Left hindlimb (tissue), 1 donor: ENCODE measurements at regions not wholly inside any gene's neighbourhood (a gene's known extent, or its start where the extent isn't known, plus 50 kb on each side); places are given as distances from the start of the nearest gene placed in this dataset.
"Not testable (repeated sequence)": the region's sequence is repeated elsewhere in the genome, so short reads cannot be mapped to it uniquely, and the experiment has no call there.

ENCODE experiments used
- DNase-seq: peaks from one replicate; pipeline ENCODE4 v3.0.0-alpha.2; 2018

DNA sequence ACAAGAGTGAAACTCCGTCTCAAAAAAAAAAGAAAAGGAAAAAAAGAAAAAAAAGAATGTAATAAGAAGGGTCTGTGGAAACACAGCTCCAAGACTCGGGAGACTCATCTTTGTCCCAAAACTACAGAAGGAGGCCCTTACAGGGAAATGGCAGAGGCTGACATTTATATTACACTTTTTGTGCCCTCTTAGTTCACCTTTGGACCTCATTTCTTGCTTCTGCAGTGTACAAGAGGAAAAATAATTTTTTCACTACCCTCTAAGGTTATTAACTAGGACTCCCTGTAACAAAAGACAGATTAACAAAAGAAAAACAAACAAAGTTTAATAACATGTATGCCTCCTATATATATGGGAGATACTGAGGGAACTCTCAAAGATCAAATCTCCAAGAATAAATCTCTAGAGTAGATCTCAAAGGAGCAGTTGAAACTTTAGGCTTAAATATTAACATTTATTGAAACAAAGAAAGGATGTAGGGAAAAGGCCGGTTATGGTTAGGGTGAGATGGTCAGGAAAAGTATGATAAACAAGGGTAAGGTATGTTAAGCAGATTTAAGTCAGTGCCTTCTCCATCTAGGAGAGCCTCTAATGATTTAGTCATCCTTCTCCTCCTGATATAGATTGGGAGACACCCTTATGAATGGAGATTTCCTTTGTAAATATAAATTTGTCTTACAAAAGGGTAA lies 121.3 kb upstream of the JADE1 start:
- no peak for DNase-seq

DNA sequence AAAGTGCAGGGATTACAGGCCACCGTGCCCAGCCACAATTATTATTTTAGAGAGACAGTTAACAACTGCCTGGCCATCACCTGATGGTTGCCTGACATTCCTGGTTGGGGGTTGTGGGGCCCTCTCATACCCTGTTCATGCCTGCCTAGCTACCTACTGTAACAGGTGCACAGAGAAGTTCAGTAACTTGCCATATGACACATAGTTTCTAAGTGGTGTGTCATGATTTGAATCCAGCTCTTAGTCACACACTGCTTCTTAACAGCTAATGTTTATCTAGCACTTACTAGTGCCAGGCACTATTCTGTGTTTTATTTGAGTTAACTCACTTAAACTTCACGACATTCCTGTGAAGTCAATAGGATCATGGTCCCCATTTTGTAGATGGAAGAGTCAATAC lies 122.7 kb upstream of the JADE1 start:
- no peak for DNase-seq

DNA sequence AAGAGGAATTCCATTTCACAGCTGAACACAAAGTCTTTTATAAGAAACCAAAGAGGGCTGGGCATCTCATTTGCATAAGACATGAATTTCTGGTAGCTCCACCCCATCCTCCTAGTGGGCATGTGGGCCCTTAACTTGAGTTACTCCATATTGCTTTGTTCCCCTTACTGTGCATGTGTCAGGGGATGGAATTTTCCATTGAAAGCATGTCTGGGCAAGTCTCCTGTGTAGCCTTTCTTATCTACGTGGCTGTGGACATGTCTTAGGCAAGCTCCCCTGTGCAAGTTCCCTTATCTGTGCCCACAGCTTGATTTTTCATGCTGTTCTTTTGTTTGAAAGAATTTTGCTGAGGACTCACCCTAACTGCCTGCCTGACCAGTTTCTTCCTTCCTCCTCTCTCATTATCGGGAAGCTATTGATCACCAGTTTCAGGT lies 123.5 kb upstream of the JADE1 start:
- DNase-seq: no peak

DNA sequence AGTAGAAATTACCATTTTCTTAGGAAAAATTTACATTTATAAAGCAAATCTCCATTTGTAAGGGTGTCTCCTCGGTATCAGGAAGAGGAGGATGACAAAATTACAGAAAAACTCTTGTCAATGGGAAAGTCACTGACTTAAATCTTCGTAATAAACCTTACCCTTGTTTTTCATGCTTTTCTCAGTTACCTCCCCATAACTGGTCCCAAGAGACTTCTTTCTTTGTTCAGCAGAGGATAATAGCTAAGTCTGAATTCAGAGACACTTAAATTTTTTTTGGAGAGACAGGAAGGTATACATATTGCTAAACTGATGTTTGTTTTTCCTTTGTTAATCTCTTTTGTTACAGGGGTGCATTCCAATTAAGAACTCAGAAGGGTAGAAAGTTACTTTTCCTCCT lies 125.5 kb upstream of the JADE1 start:
- DNase-seq: no peak

DNA sequence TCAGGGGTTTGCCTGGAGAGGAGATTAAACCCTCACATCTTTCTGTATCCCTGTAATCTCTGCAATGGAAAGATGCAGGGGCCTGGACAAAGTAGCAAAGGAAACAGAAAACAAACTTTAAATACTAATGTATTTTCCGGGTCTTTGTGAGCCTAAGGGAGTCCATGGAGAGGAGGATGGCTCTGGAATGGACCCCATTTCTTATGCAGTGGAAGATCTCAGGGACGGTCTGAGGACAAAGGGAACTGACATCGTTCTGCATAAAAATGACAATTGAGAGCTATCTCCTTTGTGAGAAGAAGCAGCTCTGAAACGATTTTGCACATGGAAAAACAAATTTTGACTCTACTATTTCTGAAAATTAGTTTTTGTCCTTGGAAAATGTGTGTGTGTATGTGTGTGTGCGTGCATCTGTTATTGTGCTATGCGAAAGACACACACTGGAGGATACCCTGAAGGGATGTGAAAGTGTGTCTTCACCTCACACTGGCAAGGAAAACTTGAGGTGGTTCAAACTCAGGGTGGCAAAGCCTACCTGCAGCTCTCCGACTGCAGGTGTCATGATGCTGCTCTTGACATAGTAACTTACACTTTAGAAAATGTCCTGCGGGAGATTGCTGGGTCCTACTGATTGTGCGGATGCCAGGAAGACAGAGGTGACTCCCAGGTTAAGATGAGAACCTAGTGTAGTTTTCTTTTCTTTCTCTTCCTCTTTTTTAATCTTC lies 126.4 kb upstream of the JADE1 start:
- no peak for DNase-seq

DNA sequence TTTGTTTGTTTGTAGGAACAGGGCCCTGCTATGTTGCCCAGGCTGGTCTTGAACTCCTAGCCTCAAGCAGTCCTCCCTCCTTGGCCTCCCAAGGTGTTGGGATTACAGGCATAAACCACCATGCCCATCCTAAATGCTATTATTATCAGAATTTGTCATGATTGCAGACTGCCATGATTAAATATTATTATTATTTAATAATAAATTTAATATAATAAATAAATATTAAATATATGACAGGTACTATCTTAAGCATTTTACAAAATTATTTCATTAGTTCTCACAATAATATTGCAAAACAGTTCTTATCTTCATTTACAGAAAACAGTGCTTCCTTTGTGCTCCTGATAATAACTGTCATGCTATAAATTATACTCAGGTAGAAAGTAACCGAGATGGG lies 133.4 kb upstream of the JADE1 start:
- no peak for DNase-seq

DNA sequence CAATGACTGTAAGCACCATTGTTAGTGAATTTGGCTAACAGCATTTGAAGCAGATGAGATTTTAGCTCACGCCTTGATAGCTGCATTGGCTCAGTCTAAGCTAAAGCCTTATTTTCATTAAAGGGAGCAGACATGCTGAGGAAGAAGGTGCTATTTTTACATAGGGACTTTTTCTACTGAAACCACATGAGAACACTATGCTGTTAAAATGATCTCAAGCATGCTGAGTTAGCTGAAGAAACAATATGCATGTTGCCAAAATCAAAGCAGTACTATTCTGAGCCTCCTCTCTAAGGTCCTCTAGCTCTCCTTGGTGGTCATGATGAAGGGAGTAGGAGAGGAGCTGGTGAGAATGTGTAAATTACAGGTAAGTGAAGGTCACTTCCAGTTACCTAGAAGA lies 134.4 kb upstream of the JADE1 start:
- no peak for DNase-seq

DNA sequence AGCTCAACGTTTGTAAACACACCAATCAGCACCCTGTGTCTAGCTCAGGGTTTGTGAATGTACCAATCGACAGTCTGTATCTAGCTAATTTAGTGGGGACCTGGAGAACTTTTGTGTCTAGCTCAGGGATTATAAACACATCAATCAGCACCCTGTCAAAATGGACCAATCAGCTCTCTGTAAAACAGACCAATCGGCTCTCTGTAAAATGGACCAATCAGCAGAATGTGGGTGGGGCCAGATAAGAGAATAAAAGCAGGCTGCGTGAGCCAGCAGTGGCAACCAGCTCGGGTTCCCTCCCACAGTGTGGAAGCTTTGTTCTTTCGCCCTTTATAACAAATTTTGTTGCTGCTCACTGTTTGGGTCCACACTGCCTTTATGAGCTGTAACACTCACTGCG lies 136.3 kb upstream of the JADE1 start:
- not testable (repeated sequence) for DNase-seq

DNA sequence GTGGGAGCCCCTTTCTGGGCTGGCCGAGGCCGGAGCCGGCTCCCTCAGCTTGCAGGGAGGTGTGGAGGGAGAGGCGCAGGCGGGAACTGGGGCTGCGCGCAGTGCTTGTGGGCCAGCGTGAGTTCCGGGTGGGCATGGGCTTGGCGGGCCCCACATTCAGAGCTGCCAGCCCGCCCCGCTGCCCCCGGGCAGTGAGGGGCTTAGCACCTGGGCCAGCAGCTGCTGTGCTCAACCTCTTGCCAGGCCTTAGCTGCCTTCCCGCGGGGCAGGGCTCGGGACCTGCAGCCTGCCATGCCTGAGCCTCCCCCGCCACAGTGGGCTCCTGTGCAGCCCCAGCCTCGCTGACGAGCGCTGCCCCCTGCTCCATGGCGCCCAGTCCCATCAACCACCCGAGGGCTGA lies 136.9 kb upstream of the JADE1 start:
- not testable (repeated sequence) for DNase-seq

DNA sequence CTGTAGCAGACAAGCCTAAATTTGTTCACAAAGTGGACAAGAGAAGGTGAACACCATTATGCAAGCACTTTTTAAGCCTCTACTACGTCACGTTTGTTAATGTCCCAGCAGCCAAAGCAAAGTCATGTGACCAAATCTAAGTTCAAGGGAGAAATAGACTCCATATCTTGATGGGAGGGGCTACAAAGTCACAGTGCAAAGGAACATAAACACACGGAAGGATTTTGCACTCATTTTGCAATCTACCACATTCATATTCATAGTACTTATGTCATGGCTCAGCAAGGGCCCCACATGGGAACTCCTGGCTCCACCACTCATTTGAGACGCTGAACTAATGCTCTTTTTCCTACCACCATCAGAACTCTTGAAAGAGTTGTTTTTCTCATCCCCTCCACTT lies 139.0 kb upstream of the JADE1 start:
- DNase-seq: no peak

DNA sequence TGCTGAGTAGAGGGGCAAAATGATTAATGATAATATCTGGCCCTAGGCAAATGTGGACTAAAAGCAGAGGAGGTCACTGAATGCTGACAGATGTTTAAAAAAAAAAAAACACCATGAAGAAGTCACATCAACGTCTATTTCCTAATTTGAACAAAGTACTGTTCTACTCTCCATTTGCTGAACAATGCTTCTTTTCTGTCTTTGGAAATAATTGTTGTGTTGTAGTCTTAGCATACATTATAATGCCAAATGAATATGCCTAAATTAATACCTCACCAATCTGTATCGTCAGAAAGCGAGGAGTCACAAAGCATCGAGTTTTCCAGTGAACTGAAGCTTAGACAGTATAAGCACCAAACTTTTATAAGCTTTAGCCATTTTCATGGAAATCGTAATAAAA lies 140.9 kb upstream of the JADE1 start:
- no peak for DNase-seq

DNA sequence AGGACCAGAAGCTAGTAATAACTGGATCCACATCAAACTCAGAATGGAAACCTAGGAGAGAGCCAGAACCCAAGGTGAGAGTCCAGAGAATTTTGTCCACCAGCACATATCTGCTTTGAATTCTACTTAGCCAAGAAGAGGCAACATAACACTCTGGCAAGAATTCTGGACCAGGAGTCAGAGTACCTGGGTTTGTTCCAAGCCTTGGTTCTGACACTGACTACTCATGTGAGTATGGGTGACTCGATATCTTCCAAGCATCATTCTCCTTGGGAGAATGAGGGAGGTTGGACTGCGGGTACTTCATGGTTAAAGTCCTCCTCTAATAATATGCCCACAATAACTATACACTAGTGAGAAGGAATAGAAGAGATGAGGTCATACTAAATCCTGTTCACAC lies 144.0 kb upstream of the JADE1 start:
- DNase-seq: no peak

DNA sequence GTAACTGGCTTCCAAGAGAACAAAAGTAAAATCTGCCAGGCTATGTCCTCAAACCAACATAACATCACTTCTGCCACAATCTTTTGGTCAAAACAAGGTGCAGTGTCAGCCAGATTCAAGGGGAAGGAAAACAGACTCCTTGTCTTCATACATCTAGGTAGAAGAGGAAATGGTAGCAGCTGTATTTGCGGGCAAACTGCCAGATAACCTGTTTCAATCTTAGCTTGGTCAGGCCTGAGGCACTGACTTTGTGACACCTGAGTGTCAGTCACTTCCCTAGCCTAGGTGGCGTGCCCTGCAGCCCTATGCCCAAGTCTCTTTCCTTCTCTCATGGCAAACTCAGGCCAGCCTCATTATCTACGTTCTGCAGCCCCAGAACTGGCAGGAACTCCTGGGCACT lies 146.2 kb upstream of the JADE1 start:
- DNase-seq: no peak

DNA sequence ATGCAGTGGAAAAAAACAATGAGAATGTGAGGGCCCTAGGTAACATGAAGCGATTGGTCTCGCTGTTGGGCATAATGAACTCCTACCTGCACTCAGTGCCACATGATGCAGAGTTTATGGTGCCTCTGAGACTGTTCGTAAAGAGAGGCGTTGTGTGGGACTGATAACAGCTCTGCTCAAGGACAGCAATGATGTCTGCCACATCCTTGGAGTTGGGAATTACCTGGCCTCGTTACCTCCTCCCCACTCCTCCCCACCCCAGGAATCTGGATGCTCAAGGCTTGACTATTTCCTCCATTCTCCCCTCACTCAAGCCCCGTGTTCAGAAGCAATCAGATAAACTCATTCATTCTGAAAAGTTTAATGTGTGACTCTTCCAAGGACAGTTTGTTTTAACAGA lies 148.0 kb upstream of the JADE1 start:
- DNase-seq: no peak

DNA sequence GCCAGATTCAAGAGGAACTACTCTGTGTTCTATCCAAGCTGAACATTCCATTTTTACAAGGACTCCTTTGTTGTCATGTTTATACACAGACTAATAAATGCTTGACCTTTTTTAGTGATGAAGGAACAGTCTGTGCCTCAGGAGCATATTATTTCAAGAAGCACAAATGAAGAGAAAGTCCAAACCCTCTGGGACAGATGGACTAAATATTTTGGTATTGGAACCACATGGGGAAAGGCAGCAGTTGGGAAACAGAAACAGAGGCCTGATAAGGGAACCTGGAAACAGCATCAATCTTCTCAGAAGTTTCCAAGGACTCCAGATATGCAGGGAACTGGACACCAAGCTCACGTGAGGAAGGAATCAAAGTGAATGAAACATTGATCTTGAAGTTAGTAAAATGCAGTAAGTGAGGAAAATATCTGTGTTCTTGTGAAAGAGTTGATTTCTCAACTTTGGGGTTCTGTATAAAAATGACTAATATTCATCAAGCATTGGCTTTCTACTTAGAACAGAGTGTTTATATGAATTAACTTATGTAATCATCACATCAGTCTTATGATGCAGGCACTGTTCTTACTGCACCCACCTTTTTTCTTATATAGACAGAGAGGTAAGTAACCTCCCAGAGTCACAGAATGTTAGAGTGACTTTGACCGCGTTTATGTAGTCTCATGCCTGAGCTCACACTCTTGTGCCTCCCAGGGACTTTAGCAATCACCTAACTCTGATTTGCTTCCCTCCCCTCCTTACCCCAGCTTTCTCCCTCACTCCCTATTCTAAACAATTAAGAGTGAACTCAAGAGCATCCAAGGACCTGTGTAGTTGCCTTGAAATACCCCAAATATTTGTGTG lies 148.9 kb upstream of the JADE1 start:
- DNase-seq: no peak

DNA sequence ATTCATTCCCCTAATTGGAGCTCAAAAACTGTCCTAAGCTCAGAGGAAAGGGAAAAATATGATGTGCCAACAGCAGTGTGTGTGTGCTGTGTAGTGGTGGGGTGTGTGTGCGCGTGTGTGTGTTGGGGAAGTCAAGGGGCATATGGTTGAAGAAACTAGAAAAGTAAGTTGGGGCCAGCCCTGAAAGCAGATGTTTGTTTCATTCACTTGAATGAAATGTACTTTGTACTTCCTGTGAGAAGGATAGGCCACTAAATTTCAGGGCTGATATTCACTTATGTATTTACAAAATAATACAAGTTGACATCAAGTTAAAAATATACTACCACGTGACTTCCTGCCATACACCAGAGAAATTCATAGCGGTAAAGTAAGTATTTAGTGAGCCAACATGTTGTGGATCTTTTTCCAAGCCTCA lies 151.3 kb upstream of the JADE1 start:
- DNase-seq: no peak

DNA sequence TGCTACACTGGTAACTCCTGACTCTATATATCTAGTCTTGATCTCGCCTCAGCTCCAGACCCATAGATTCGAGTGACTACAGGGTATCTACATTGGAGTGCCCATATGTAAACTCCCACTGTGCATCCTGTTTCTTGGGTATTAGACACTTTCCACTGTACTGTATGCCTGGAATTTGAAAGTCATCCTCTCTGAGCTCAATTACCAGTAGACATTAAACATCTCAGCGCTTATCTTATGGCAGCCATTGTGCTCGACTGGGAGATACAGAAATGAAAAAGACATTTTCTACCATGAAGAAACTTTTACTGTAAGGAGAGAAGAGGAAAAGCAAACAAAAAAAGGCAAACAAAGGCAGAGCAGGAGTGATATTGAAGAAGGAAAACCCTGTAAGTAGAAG lies 151.9 kb upstream of the JADE1 start:
- no peak for DNase-seq

DNA sequence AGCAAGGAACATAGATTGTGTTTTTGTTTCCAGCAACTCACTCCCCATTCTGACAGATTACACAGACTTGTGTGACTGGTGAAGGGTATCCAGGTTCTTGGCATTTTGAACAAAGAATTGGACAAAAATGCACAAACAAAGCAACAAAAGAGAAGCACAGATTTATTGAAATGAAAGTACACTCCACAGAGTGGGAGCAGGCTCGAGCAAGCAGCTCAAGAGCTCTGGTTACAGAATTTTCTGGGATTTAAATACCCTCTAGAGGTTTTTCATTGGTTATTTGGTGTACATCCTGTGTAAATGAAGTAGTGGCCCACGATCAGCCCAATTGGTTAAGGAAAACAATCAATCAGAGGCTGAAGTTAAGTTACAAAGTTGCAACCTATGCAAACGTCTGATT lies 155.0 kb upstream of the JADE1 start:
- DNase-seq: no peak

DNA sequence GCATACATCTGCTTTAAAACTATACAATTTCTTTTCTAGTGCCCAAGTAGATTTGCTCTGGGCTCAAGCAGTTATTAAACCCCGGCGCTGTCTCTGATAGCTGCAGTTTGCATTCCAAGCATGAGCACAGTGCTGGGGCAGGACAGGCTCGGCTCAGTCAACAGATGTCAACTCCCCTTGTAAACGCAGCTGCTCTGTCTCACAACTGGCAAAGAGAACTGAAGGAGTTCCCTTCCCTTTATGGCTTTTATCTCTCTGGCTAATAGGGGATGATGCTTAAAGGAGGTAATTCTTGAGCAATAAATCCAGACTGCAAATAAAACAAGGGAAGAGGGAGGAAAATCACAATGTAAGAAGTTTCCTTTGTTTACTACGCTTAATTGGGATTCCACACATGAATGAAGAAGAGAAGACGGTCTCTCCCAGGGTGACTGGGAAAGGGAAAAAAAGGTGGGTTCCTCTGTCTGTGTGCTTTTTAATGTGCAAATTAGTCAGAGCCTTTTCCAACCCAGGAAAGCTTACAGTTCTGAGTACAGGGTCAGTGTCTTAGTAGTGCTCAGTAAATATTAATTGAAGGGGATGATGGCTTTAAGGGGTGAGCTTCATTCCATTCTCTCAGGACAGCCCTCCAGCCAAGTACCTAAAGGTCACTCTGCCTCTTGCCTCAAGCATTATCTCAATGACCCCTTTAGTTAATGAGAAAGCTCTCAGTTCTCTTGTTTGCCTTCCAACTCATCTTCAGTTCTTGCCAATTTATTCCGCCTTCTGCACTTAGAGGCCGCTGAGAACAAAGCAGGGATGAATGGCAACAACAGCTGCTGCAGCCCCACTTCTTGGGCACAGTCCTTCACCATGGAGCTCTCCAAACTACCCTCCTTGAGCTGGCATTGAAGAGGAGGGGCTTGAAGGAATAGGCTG lies 155.7 kb upstream of the JADE1 start:
- peak; percentile 47 for DNase-seq

DNA sequence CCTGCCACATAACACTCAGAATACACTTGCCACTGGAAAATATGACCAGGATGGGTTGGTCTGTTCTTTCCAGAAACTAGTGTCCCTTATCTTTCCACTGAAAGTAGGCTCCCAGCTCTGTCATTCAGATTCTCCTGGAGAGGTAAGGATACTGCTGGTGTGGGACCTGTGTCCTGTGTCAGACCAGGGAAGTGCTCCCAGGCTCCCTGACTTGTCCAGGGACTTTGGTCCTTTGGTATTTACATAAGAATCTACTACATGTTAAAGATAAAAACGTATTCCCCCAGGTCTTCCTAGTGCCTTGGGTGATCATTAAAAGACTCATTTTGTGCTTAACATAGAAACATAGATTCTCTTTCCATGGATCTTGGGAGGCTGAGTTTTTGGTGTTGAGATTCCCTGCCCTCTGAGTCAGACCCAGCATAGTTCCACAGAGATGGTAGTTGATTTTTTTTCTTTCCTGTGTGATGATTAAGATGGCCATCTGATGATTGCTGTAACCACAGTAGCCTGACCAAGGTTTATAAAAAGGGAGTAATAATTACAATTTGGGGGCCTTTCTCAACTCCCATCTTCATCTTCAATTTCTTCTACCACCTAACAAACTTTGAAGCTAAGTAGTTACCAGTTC lies 159.8 kb upstream of the JADE1 start:
- DNase-seq: no peak

DNA sequence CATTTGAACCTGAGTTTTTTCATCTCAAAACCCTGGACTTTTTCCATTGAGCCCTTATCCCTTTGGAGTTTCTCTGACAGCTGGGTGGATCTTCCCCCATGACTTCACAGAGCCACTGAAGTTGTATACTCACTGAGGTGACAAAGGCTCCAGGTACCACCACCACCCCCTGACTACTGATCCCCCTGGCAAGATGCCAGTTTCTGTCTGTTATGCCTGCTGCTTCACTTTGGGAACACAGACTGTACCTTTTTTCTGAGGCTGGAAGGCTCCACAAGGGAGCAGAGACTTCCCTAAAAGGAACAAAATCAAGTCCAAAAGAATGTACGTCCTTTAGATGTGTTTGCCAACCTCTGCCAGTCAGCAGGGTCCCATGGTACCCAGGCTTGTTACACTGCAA lies 160.3 kb upstream of the JADE1 start:
- no peak for DNase-seq

DNA sequence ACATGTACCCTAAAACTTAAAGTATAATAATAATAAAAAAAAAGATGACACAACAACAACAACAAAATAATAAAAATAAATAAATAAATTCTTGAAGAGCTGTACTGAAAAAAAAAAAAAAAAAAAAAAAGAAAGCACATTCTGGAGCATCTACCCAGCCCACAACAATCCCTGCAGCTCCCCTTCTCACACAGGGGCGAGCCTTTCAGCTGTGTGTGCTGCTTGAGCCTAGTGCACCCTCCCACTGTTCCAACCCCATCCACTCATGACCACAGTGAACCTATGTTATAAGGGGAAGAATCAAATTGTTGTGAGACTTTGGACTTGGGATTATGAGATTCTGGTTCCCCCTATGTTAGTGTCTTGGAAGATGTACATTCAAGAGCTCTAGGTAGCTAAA lies 161.5 kb upstream of the JADE1 start:
- no peak for DNase-seq
